Mucosa of gallbladder (tissue), 1 donor: ENCODE measurements at regions not wholly inside any gene's neighbourhood (a gene's known extent, or its start where the extent isn't known, plus 50 kb on each side); places are given as distances from the start of the nearest gene placed in this dataset.

ENCODE experiments used
- DNase-seq: peaks from one replicate; pipeline ENCODE4 v3.0.0-alpha.2; 2020; ENCODE audit warnings: low spot score
- donor health status: DM: no; HTN: no; CAD: no.

- DNase-seq: no peak
Observed at GRCh38 chr2:163459986-163460385, 275.8 kb downstream of the FIGN start.

GRCh38 chr2:163456953-163457743 is 278.7 kb downstream of the FIGN start:
- DNase-seq: no peak

DNA sequence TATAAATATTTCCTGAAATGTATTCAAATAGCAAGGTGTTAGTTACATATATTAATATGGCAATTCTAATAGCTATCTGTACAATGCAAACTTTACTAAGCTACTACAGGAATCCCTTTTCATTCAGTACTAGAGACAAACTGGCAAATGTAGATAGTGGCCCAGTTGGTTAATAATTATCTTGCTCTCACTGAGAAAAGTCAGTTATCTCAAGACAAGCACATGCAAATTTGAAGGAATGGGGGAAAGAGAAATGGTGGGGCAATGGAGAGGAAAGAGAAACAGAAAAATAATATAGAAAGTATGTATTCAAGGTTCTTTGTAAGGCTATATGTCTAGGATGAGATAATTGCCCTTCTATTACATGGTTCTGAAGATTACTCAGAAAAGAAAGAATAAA is 280.0 kb downstream of the FIGN start:
- no peak for DNase-seq

- DNase-seq: no peak
Observed at GRCh38 chr2:163453920-163454319, 281.9 kb downstream of the FIGN start.

DNA sequence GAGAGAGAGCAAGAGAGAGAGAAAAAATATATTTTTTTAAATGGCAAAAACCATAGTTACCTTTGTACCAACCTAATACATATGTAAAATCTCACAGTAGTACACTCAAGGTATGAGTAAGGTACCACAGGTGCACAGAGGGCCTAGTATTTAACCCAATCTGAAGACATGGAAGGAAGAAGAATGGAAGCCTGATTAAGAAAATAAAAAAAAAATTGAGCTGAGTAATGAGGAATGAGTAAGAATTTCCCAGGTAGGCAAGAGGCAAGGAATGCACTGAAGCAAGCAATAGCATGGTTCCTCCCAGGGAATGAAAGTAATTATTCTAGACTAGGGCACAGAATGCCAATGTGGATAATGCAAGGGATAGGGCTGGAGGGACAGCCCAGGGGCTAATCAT is 294.2 kb downstream of the FIGN start:
- DNase-seq: no peak

DNA sequence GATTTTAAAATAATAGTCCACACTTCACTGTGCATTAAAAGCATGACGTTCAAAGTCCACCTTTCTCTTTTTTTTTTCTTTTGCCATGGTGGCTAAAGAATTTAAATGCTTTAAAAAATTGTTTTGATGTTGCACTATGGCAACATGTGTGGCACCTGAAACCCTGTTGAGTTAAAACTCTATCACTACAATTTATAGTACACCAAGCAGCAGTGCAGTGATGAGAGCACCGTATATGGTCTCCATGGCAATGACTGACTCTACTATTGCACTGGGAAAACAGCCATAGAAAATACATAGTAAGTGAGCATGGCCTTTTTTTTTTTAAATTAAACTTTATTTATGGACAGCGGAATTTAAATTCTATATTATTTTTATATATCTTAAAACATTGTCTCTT is 298.8 kb downstream of the FIGN start:
- DNase-seq: no peak

DNA sequence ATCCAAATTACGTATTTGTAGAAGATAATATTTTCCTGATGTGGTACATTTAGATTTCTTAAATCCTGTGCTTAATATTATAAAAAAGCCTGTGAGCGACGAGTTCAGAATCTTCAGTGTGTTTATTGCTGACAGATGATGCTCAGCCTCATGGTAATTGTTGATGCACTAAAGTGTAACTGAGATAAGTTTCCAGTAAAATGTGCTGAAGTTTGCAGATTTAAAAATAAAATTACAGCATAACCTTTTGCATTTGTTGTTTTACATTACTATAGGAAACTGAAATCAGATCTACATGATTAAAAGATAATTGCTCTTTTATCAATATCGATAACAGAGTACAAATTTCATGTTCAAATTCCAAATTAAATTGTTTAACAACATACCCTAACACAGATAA is 307.6 kb downstream of the FIGN start:
- no peak for DNase-seq

DNA sequence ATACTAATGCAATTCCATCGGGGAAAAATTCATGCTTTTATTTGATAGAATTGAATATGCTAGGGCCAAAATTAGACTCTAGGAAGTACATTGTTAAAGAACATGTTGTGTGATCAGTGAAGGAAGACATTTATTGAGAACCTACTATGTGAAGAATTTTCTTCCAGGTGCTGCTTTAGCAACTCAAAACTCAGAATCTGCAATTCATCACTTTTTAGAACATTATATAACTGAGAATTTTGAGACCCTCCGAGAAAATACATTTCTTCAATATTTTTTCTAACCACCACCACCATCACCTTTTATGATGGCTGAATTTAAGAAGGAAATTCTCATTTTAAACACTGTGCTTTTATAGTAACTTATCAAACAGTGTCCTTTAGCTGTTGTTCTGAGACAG is 315.2 kb downstream of the FIGN start:
- no peak for DNase-seq

- DNase-seq: no peak
Observed at GRCh38 chr2:163419000-163419830, 316.6 kb downstream of the FIGN start.

GRCh38 chr2:163417596-163418337 is 318.0 kb downstream of the FIGN start:
- no peak for DNase-seq

- DNase-seq: no peak
Observed at GRCh38 chr2:163414121-163414520, 321.7 kb downstream of the FIGN start.

DNA sequence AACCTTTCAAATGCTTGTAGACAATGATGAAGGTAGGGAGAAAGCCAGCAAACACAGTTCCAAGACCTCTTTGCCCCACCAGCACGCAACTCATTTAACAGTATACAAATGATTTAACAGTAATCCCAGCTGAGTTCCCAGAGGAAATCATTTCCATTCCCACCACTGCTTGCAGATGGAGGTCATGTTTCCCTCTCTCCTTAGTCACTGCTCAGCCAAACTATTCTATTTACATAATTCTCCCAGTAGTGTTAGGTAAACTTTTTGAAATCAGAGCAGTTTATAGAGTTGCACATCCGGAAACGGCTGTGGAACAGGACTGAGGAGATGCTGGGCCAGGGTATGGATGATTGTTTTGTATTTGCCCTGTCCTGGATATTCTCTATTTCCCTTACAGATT is 328.5 kb downstream of the FIGN start:
- no peak for DNase-seq

DNA sequence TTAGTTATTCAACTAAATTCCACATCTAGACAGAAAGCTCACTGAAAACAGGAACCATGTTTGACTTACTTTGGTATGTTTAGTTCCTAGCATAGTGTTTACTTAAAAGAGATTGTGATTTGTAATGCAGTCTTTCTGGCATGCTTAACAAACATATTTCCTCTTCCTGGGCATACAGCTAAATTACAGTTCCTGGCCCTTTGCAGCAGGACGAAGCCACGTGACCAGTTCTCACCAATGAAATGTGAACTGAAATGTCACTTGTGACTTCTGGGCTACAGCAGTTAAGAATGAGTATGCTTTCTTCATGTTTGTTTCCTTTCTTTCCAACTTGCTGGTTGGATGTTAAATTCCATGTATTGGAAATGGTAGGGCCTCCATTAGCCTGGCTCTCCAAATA is 330.5 kb downstream of the FIGN start:
- DNase-seq: no peak

- peak; percentile 27 for DNase-seq
Observed at GRCh38 chr2:163401481-163401880, 334.3 kb downstream of the FIGN start.

DNA sequence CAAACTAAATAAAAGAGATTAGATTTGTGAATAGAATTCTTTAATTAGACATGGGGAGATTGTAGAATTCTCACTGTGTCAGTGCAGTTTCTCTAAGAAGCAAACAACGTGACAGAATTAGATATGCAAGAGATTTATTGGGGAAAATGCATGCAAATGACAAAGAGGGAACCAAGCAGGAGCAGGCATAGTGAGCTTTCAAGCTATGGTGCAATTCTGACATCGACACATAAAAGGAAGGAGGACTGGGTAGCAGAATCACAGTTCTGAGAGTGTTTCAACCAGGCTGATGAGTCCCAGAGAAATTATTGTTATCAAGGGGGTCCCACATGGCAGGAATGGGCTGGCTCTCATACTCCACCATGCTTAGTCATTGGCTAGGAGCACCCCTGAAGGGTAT is 338.4 kb downstream of the FIGN start:
- no peak for DNase-seq

- DNase-seq: no peak
Observed at GRCh38 chr2:163395602-163396001, 340.2 kb downstream of the FIGN start.

DNA sequence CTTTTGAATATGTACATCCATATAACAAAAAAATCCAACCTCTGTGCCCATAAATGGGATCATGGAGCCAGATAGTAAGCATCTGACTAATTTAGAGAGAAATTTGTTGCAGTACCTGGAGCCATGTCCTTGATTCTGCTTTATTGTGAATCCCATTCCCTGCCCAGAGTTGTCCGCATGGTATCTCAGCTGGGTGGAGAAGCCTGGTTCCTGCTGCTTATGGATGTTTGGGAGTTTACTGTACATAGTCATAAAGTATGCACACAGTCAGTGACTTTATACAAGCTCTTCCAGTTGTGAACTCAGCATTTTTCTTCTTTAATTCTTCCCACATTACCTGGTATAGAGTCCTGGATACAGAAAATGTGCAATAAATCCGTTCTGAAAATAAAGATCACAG is 346.0 kb downstream of the FIGN start:
- DNase-seq: no peak

GRCh38 chr2:163375472-163375871 is 360.3 kb downstream of the FIGN start:
- DNase-seq: no peak

- no peak for DNase-seq
Observed at GRCh38 chr2:163375070-163375469, 360.7 kb downstream of the FIGN start.

- no peak for DNase-seq
Observed at GRCh38 chr2:163374282-163374681, 361.5 kb downstream of the FIGN start.

GRCh38 chr2:163373496-163373895 is 362.3 kb downstream of the FIGN start:
- no peak for DNase-seq

GRCh38 chr2:163370169-163370886 is 365.5 kb downstream of the FIGN start:
- no peak for DNase-seq
